GM11168 (cell line): ENCODE measurements at regions not wholly inside any gene's neighbourhood (a gene's known extent, or its start where the extent isn't known, plus 50 kb on each side); places are given as distances from the start of the nearest gene placed in this dataset.
"Not testable (repeated sequence)": the region's sequence is repeated elsewhere in the genome, so short reads cannot be mapped to it uniquely, and the experiment has no call there.

Source experiments
- in situ Hi-C: fragments of 300-500 bp; cut with MboI; formaldehyde crosslinking; loops from one replicate; pipeline ENCODE4 v1.12.0; 2022; ENCODE audit warnings: low sequenced_read_pairs; ENCODE audit not compliant: unreplicated experiment

DNA sequence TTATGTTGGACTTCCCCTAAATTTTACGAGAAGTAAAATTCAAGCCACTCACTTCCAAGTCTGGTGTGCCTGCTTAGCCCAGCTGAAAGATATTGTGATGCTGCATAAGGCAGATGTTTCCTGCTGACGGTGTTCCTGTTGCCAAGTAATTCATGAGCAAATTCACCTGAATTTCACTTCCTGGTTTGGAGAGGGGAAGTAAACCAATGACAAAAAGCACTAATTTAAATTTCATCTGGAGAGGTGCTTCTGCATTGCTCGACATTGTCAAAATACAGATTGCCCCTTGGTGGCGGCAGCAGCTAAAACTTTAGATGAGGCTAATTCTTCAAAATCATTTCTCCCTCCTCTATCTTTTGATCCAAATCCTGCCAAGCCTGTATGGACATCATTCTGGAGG is 281.1 kb downstream of the AACS start:
- in situ Hi-C loops = no loop called here

GRCh38 chr12:125351788-125352187 is 286.6 kb downstream of the AACS start:
- in situ Hi-C loops = no loop called here

DNA sequence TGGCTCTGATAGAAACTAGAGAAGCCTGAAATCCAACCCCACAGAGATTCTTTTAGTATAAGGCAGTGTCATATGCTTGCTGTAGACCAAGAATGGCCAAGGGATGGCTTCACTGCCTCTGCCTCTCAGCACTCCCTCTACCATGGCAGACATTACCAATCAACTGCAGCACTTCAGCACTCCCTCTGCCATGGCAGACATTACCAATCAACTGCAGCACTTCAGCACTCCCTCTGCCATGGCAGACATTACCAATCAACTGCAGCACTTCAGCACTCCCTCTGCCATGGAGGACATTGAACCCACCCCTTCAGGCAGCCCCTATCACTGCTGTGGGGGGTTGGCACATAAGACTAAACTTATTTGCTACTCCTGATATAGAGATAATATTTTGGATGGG is 287.8 kb downstream of the AACS start:
- in situ Hi-C loops = not testable (repeated sequence)

DNA sequence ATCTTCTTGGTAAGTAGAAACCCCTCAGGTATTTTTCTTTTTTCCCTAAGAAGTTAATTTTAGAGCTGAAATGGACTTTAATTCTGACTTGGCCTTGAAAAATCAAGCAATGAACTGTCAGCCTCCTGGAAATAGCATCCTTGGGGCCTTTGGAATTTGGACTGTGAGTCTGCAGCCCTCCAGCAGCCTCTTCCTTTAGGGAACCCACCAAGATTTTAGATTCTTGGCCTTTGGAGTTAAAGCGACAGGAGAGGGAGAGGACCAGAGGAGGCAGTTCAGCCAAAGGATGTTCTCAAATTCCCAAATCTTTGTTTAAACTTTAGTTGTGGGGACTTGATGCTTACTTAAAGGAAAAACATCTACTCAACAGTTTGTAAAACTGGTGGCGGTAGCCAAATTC is 288.6 kb downstream of the AACS start:
- in situ Hi-C loops = no loop called here

- in situ Hi-C loops = no loop called here
These were observed 290.4 kb downstream of the AACS start for GRCh38 chr12:125355614-125356013.

- in situ Hi-C loops = no loop called here
These were observed 290.9 kb downstream of the AACS start for GRCh38 chr12:125356111-125356510.

GRCh38 chr12:125357561-125357960 is 292.3 kb downstream of the AACS start:
- in situ Hi-C loops = no loop called here

DNA sequence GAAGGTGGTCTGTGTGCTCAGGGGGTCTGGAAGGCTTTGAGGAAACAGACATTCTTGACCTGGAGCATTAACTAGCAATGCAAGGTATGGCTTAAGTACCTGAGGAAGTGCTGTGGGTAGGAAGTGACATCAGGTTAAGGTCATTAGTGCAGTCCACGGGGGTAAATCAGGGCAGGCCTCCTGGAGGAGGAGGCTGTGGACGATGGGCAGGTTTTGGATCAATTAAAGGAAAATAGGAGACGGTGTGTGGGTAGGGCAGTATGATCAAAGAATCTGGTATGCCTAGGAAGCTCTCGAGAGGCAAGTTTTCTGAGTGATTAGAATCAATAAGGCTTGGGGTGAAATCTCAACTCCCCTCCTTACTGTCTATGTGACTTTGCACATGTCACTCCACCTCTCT is 295.3 kb downstream of the AACS start:
- in situ Hi-C loops = no loop called here

DNA sequence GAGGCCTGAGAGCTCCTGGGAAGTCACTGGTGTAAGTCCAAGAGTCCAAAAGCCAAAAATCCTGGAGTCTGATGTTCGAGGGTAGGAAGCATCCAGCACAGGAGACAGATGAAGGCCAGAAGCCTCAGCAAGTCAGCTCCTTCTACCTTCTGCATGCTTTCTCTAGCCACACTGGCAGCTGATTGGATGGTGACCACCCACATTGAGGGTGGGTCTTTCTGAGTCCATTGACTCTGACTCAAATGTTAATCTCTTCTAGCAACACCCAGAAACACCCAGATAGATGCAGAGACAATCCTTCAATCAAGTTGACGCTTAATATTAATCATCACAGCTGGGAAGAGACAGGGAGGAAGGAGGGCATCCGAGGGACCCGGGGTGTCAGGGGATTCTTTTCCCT is 305.8 kb downstream of the AACS start:
- in situ Hi-C loops = no loop called here

- in situ Hi-C loops = no loop called here
These were observed 306.9 kb downstream of the AACS start for GRCh38 chr12:125372085-125372484.

DNA sequence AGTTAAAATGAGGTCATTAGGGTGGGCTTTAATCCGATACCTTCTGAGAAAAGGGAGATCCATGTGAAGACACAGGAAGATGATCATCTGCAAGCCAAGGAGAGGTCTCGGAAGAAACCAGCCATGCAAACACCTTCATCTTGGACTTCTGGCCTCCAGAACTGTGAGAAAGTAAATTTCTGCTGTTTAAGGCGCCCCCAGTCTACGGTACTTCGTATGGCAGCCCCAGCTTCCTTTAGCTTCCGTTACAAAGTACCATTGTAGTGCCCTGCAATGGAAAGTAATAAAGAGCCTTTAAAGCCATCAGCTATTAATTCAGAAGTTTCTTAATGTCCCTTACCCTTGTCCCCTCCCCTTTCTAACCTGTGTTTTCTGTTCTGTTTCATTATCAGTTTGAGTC is 308.1 kb downstream of the AACS start:
- in situ Hi-C loops = no loop called here

DNA sequence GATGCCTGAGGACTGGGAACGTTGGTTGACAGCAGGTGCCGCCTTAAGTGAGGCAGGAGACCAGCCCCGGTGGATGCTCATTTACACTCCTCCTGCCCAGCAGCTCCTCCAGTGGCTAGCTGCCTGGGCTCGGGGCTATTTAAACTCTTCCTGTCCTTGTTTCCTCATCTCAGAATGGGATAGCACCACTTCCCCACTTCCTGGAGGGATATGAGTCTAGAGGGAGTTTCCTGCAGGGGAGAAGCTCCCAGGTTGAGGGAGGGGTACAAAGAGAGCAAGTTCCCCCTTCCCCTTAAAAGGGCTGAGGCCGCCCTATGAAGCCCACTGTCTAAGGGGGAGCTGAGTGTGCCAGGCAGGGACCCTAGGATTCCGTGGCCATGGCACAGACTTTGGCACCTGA is 311.2 kb downstream of the AACS start:
- in situ Hi-C loops = loop anchor here (25.0 kb wide), 1 partner anchor 189 kb away; the partner anchor contains the start of gene TMEM132B

- in situ Hi-C loops = loop anchor here (25.0 kb wide), 1 partner anchor 190 kb away; the partner anchor contains the start of gene TMEM132B
These were observed 311.9 kb downstream of the AACS start for GRCh38 chr12:125377093-125377492.

DNA sequence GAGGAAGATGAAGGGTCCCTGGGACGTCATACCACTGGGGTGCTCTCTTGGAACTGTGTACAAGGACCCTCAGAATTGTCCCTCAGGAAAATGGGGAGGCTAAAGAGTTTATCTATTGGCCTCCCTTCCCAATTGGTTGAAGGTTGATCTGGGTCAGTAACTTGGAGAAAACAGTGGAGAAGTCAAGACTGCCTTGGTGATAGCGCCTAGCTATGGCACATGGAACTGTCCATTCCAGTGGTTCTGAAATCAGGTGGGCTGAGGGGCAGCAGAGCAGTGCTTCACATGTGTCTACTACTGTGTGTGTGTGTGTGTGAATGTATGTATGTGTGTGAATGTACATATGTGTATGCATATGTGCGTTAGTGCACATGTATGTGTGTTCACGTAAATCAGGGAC is 316.1 kb downstream of the AACS start:
- in situ Hi-C loops = loop anchor here (25.0 kb wide), 1 partner anchor 194 kb away; the partner anchor contains the start of gene TMEM132B

GRCh38 chr12:125382926-125383325 is 317.7 kb downstream of the AACS start:
- in situ Hi-C loops = loop anchor here (25.0 kb wide), 1 partner anchor 196 kb away; the partner anchor contains the start of gene TMEM132B

DNA sequence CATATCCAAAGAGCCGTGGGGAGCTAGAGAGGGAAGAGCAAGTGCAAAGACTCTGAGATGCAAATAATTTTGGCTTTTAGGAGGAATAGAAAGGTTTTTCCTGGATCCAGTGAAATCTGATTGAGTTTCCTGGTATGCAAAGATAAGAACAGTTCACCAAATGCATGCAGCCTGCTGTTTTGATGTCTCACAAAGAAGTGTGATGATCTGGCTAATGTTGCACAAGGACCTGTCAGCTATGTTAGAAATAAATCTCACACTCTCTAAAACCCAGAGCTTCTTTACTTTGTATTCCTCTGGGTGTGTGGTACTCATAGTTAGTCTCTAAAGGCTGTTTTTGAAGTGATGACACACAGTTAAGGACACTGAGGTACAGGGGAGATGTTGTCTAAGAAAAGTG is 321.4 kb downstream of the AACS start:
- in situ Hi-C loops = loop anchor here (25.0 kb wide), 1 partner anchor 199 kb away; the partner anchor contains the start of gene TMEM132B

DNA sequence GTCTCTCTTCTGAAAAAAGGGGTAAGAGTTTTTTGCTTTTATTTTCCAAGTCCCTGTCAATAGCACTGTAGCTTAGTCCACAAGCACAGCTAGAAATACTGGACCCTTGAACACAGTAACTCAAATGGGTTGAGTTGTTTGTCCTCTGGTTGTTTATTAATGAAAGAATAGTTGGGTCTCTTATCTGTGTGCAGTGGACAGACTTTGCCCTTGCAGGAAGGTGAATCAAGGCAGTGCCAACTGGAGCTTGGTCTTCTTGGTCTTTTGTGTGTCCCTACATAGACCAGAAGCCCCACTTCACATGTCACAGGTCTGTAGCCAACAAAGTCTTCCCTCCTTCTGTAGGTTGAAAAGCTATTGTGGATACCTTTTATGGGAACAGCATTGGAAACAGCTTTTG is 322.0 kb downstream of the AACS start:
- in situ Hi-C loops = loop anchor here (25.0 kb wide), 1 partner anchor 200 kb away; the partner anchor contains the start of gene TMEM132B

DNA sequence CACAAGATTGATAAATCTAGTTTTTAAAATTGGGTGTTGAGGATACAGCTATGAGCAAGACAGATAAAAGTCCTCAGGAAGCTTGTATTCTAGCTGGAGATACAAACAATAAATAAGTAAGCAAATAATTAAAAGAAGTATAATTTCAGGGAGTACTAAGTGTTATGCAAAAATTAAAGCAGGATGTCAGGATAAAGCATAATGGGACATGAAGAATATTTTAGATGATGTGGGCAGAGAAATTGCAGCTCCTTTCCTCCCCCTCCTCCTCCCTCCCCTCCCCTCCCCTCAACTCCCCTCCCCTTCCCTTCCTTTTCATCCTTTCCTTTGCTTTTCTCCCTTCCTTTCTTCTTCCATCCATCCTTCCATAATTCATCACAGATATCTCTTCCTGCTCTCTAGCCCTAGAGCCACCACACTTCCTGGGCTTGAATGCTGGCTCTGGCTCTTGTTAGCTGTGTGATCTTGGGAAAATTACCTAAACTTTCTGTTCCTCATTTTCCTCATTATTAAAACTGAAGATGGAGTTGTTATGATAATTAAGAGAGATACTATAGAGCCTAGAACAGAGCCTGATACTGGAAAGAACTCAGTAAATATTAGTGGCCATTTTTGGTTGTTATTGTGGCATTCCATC is 323.9 kb downstream of the AACS start:
- in situ Hi-C loops = loop anchor here (25.0 kb wide), 1 partner anchor 202 kb away; the partner anchor contains the start of gene TMEM132B

GRCh38 chr12:125393569-125393968 is 328.3 kb downstream of the AACS start:
- in situ Hi-C loops = loop anchor here (25.0 kb wide), 1 partner anchor 206 kb away; the partner anchor contains the start of gene TMEM132B

GRCh38 chr12:125395583-125396215 is 330.5 kb downstream of the AACS start:
- in situ Hi-C loops = loop anchor here (25.0 kb wide), 1 partner anchor 208 kb away; the partner anchor contains the start of gene TMEM132B

- in situ Hi-C loops = loop anchor here (25.0 kb wide), 1 partner anchor 212 kb away; the partner anchor contains the start of gene TMEM132B
These were observed 334.3 kb downstream of the AACS start for GRCh38 chr12:125399489-125399888.
